ENCODE measurements at regions not wholly inside any gene's neighbourhood (a gene's known extent, or its start where the extent isn't known, plus 50 kb on each side); places are given as distances from the start of the nearest gene placed in this dataset.

DNA sequence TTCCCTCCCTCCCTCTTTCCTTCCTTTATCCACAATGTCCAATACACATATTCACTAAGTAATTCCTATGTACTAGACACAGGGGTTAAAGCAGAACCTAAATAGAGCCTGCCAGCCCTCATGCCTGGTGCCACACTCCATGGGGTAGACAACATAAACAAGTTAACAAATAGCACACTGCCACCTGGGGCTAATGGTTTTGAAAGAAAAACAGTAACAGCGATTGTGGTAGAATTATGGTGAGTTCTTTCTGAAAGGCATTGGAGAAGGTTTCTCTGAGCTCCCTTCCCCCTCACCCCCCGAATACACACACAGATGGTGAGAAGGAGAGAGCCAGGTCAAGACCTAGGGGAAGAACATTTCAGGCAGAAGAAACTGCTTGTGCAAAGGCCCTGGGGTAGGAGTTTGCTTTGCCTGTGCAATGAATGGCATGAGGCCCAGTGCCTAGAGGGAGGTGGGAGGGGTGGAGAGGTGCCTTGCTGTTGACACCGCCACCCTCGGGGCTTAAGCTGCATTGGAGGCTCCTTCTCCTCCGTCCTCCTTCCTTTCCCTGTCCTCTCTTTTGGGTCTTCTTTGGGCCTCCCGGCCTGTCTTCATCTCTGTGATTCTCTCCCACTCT lies 502.4 kb upstream of the SULF2 start:
- TF ChIP-seq POLR2AphosphoS5 (IDR thresholded peaks at IDR 0.05; ENCODE audit: low read depth) (no peak), SPI1 (IDR thresholded peaks at IDR 0.05; ENCODE audit: borderline replicate concordance, low read depth) (no peak)
- TF ChIP-seq, protein P1, sequence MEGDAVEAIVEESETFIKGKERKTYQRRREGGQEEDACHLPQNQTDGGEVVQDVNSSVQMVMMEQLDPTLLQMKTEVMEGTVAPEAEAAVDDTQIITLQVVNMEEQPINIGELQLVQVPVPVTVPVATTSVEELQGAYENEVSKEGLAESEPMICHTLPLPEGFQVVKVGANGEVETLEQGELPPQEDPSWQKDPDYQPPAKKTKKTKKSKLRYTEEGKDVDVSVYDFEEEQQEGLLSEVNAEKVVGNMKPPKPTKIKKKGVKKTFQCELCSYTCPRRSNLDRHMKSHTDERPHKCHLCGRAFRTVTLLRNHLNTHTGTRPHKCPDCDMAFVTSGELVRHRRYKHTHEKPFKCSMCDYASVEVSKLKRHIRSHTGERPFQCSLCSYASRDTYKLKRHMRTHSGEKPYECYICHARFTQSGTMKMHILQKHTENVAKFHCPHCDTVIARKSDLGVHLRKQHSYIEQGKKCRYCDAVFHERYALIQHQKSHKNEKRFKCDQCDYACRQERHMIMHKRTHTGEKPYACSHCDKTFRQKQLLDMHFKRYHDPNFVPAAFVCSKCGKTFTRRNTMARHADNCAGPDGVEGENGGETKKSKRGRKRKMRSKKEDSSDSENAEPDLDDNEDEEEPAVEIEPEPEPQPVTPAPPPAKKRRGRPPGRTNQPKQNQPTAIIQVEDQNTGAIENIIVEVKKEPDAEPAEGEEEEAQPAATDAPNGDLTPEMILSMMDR (IDR thresholded peaks at IDR 0.05; ENCODE audit: insufficient read depth, low read length) = no peak
